HG03097 (cell line): ENCODE measurements at regions not wholly inside any gene's neighbourhood (a gene's known extent, or its start where the extent isn't known, plus 50 kb on each side); places are given as distances from the start of the nearest gene placed in this dataset.
"Not testable (repeated sequence)": the region's sequence is repeated elsewhere in the genome, so short reads cannot be mapped to it uniquely, and the experiment has no call there.

Experiments used
- ATAC-seq: cut with Tn5 transposase; IDR thresholded peaks from one replicate; pipeline ENCODE4 v1.9.1; 2021; ENCODE audit not compliant: unreplicated experiment, low FRiP score

- no peak for ATAC-seq
Measured at GRCh38 chr2:124967325-124967724, 942.2 kb downstream of the CNTNAP5 start.

GRCh38 chr2:124970030-124970429 lies 944.9 kb downstream of the CNTNAP5 start:
- no peak for ATAC-seq

- no peak for ATAC-seq
Measured at GRCh38 chr2:124973396-124973795, 948.3 kb downstream of the CNTNAP5 start.

GRCh38 chr2:124975224-124975623 lies 950.1 kb downstream of the CNTNAP5 start:
- no peak for ATAC-seq

- no peak for ATAC-seq
Measured at GRCh38 chr2:124975648-124976047, 950.6 kb downstream of the CNTNAP5 start.

- ATAC-seq: no peak
Measured at GRCh38 chr2:124978597-124978996, 953.5 kb downstream of the CNTNAP5 start.

- no peak for ATAC-seq
Measured at GRCh38 chr2:124983595-124983994, 958.5 kb downstream of the CNTNAP5 start.

GRCh38 chr2:124985270-124985669 lies 960.2 kb downstream of the CNTNAP5 start:
- ATAC-seq: no peak

GRCh38 chr2:124986136-124986535 lies 961.0 kb downstream of the CNTNAP5 start:
- ATAC-seq: no peak

- not testable (repeated sequence) for ATAC-seq
Measured at GRCh38 chr2:124986870-124987269, 961.8 kb downstream of the CNTNAP5 start.

GRCh38 chr2:124987436-124987835 lies 962.3 kb downstream of the CNTNAP5 start:
- not testable (repeated sequence) for ATAC-seq

GRCh38 chr2:124988111-124988510 lies 963.0 kb downstream of the CNTNAP5 start:
- no peak for ATAC-seq

GRCh38 chr2:124988794-124989193 lies 963.7 kb downstream of the CNTNAP5 start:
- ATAC-seq: no peak

- ATAC-seq: no peak
Measured at GRCh38 chr2:124993809-124994208, 968.7 kb downstream of the CNTNAP5 start.

- ATAC-seq: no peak
Measured at GRCh38 chr2:124995185-124995912, 970.3 kb downstream of the CNTNAP5 start.

- no peak for ATAC-seq
Measured at GRCh38 chr2:124996406-124996805, 971.3 kb downstream of the CNTNAP5 start.

- ATAC-seq: no peak
Measured at GRCh38 chr2:124999906-125000305, 974.8 kb downstream of the CNTNAP5 start.

GRCh38 chr2:125004106-125004800 lies 979.2 kb downstream of the CNTNAP5 start:
- ATAC-seq: no peak

- ATAC-seq: no peak
Measured at GRCh38 chr2:125006676-125007075, 981.6 kb downstream of the CNTNAP5 start.

GRCh38 chr2:125028721-125029120 lies 1003.6 kb downstream of the CNTNAP5 start:
- ATAC-seq: not testable (repeated sequence)

GRCh38 chr2:125033871-125034270 lies 1008.8 kb downstream of the CNTNAP5 start:
- ATAC-seq: no peak

GRCh38 chr2:125037135-125037653 lies 1012.1 kb downstream of the CNTNAP5 start:
- no peak for ATAC-seq
